MM.1S (cell line): ENCODE measurements at regions not wholly inside any gene's neighbourhood (a gene's known extent, or its start where the extent isn't known, plus 50 kb on each side); places are given as distances from the start of the nearest gene placed in this dataset.

ENCODE experiments used
- EZH2 ChIP-seq: fragments of 300-600 bp; sonication (generic); optimal IDR thresholded peaks from 2 replicates; pipeline ENCODE3; 2017; ENCODE audit warnings: low read depth, mild to moderate bottlenecking, antibody characterized with exemption, low read length, mixed read lengths
- EZH2phosphoT487 ChIP-seq: fragments of 300-600 bp; sonication (generic); IDR thresholded peaks from 2 replicates; pipeline ENCODE4 v1.6.1; 2018; ENCODE audit warnings: antibody characterized with exemption, low read length
- TF ChIP-seq, protein P1 (sequence below): fragments of 300-600 bp; sonication (generic); IDR thresholded peaks from 2 replicates; pipeline ENCODE4 v1.5.1; 2016; ENCODE audit warnings: antibody characterized with exemption, low read length, mixed read lengths

DNA sequence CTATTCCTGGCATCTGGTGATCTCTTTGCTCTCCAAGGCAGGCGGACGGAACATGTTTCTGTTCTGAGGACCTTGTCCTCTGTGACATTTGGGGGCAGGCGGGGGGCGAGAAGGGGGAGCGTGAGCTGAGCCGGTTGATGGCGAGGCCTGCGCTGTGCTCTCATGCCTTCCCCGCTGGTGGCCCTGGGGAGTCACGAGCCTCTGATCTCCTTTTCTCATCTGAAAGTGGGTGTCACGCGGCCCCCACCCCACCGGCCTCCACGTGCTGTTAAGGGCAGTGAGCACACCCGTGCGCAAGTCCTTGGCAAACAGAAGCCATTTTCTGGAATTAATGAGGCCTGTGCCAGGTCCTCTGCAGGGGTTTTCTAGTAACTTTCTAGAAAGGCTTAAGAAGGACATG is 102.8 kb upstream of the ACTRT2 start:
- TF ChIP-seq, protein P1, sequence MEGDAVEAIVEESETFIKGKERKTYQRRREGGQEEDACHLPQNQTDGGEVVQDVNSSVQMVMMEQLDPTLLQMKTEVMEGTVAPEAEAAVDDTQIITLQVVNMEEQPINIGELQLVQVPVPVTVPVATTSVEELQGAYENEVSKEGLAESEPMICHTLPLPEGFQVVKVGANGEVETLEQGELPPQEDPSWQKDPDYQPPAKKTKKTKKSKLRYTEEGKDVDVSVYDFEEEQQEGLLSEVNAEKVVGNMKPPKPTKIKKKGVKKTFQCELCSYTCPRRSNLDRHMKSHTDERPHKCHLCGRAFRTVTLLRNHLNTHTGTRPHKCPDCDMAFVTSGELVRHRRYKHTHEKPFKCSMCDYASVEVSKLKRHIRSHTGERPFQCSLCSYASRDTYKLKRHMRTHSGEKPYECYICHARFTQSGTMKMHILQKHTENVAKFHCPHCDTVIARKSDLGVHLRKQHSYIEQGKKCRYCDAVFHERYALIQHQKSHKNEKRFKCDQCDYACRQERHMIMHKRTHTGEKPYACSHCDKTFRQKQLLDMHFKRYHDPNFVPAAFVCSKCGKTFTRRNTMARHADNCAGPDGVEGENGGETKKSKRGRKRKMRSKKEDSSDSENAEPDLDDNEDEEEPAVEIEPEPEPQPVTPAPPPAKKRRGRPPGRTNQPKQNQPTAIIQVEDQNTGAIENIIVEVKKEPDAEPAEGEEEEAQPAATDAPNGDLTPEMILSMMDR: no peak
- TF ChIP-seq EZH2: no peak
- TF ChIP-seq EZH2phosphoT487: no peak
